Stomach (tissue), 8 donors: ENCODE measurements at regions not wholly inside any gene's neighbourhood (a gene's known extent, or its start where the extent isn't known, plus 50 kb on each side); places are given as distances from the start of the nearest gene placed in this dataset.

ENCODE experiments used
- DNase-seq, 2 donors: peaks; one replicate each; pipeline versions ENCODE4 v3.0.0 to v3.0.0-alpha.2; 2013 to 2019
- H3K27ac ChIP-seq, 5 donors: fragments of 200-600 bp in 4 of 5; sonication (generic) in 4 of 5; one replicate each; pipeline ENCODE4 v1.5.1; 2013 to 2019; ENCODE audit warnings: mild to moderate bottlenecking in 1 of 5, moderate library complexity in 1 of 5
- H3K27me3 ChIP-seq, 3 donors: fragments of 200-600 bp; sonication (generic); one replicate each; pipeline ENCODE4 v1.5.1; 2017 to 2019; ENCODE audit warnings: mixed run types in 1 of 3
- H3K36me3 ChIP-seq, 4 donors: fragments of 200-600 bp; sonication (generic); 1 replicate in 3 of 4; 2 replicates in 1 of 4; pipeline ENCODE4 v1.5.1; 2016 to 2019
- H3K4me1 ChIP-seq, 4 donors: fragments of 200-600 bp; sonication (generic); one replicate each; pipeline ENCODE4 v1.5.1; 2016 to 2019
- H3K4me3 ChIP-seq, 4 donors: fragments of 200-600 bp; sonication (generic) in 3 of 4; one replicate each; pipeline ENCODE4 v1.5.1; 2016 to 2019; ENCODE audit warnings: mild to moderate bottlenecking in 1 of 4
- H3K9me3 ChIP-seq, 4 donors: fragments of 200-600 bp; sonication (generic); one replicate each; pipeline ENCODE4 v1.5.1; 2016 to 2019
- EP300 ChIP-seq: sonication (generic); formaldehyde crosslinking; IDR thresholded peaks from one replicate; pipeline ENCODE4 v1.6.1; 2017; ENCODE audit warnings: antibody characterized with exemption
- POLR2A ChIP-seq, 4 donors: fragments of 450-650 bp; IDR thresholded peaks; one replicate each; pipeline ENCODE4 v1.6.1; 2016; ENCODE audit warnings: antibody characterized with exemption in 4 of 4, control low read depth in 2 of 4, mild to moderate bottlenecking in 1 of 4, moderate library complexity in 1 of 4
- POLR2AphosphoS5 ChIP-seq, 3 donors: sonication (generic); formaldehyde crosslinking; IDR thresholded peaks; one replicate each; pipeline ENCODE4 v1.6.1; 2016; ENCODE audit warnings: antibody characterized with exemption in 3 of 3
- WGBS, 5 donors: extraction: QIAGEN DNeasy Blood & Tissue Kit in 3 of 5; methylation state at CpG; one replicate each; pipeline versions ENCODE4 v1.1.5 to v1.1.7; 2013 to 2018; 5-methylcytosine and 5-hydroxymethylcytosine counted together
- intact Hi-C: fragments of 100-400 bp; cut with DNase I; formaldehyde crosslinking; loops from one replicate; pipeline ENCODE4 v1.15.1; 2023; ENCODE audit warnings: low total_unique reads
- TF ChIP-seq, protein P1 (sequence below), 7 experiments: fragments of 450-650 bp in 4 of 7; fragments of 200-600 bp in 3 of 7; sonication (generic) in 3 of 7; IDR thresholded peaks; one replicate each; pipeline ENCODE4 v1.5.1; 2016 to 2019; ENCODE audit warnings: antibody characterized with exemption in 7 of 7, control low read depth in 2 of 7, mild to moderate bottlenecking in 1 of 7
- donor health status: healthy with polysubstance abuse.
- donor health status: Bipolar disorder and iron deficiency.
- donor health status: healthy.

DNA sequence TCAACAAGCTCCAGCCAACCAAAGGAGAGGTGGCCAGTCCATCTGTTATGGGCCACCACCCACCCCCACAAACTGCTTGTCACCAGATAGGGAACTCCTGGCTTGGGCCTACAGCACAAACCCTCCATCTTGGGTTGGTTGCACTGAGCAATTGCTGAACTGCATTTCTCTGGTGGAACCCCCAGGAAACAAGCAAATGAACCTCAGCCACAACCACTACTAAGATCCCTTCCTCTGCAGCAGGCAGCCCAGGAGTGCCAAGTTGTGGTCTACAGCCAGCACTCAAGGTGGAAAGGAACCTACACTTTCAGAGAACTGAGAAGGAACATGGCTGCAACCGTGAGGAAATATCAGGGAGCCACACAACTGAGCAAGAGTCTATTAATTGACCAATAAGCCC is 171.6 kb downstream of the TMEM200A start:
- TF ChIP-seq, protein P1, sequence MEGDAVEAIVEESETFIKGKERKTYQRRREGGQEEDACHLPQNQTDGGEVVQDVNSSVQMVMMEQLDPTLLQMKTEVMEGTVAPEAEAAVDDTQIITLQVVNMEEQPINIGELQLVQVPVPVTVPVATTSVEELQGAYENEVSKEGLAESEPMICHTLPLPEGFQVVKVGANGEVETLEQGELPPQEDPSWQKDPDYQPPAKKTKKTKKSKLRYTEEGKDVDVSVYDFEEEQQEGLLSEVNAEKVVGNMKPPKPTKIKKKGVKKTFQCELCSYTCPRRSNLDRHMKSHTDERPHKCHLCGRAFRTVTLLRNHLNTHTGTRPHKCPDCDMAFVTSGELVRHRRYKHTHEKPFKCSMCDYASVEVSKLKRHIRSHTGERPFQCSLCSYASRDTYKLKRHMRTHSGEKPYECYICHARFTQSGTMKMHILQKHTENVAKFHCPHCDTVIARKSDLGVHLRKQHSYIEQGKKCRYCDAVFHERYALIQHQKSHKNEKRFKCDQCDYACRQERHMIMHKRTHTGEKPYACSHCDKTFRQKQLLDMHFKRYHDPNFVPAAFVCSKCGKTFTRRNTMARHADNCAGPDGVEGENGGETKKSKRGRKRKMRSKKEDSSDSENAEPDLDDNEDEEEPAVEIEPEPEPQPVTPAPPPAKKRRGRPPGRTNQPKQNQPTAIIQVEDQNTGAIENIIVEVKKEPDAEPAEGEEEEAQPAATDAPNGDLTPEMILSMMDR (IDR thresholded peaks at IDR 0.05) = no peak
- no peak for TF ChIP-seq POLR2A (IDR thresholded peaks at IDR 0.05)
- no peak for TF ChIP-seq EP300
- no peak for TF ChIP-seq POLR2AphosphoS5 (IDR thresholded peaks at IDR 0.05)
- Histone ChIP-seq H3K4me3 (no peak overlapping the region), H3K27me3 (no peaks in the 10 kb centered on the region), H3K36me3 (no peaks in the 10 kb centered on the region), H3K27ac (no peak overlapping the region), H3K4me1 (no peaks in the 10 kb centered on the region), H3K9me3 (peaks cover 0 to 25% (median 15%) of the 10 kb centered on the region in 4 donors)
- intact Hi-C loops = no loop called here
- 47 to 92% (median 74%) methylated on average over 1 of the region's 1 CpG for WGBS, 5 donors
- DNase-seq = no peak

GRCh38 chr6:130547723-130548122 is 181.9 kb downstream of the TMEM200A start:
- no peaks in the 10 kb centered on the region for H3K4me1 ChIP-seq
- H3K27me3 ChIP-seq = no peaks in the 10 kb centered on the region
- 49 to 72% (median 56%) methylated on average over 3 of the region's 3 CpGs for WGBS, 5 donors
- H3K9me3 ChIP-seq = no peaks in the 10 kb centered on the region
- intact Hi-C loops = no loop called here
- no peak overlapping the region for H3K4me3 ChIP-seq
- TF ChIP-seq, protein P1 (IDR thresholded peaks at IDR 0.05) = no peak
- TF ChIP-seq POLR2AphosphoS5 (IDR thresholded peaks at IDR 0.05) = no peak
- no peak for TF ChIP-seq EP300
- TF ChIP-seq POLR2A (IDR thresholded peaks at IDR 0.05) = no peak
- no peak for DNase-seq
- no peak overlapping the region for H3K27ac ChIP-seq
- no peaks in the 10 kb centered on the region for H3K36me3 ChIP-seq

GRCh38 chr6:130557481-130558112 is 191.8 kb downstream of the TMEM200A start:
- TF ChIP-seq EP300 (no peak), POLR2AphosphoS5 (IDR thresholded peaks at IDR 0.05) (no peak), POLR2A (IDR thresholded peaks at IDR 0.05) (no peak)
- TF ChIP-seq, protein P1 (IDR thresholded peaks at IDR 0.05) = no peak
- WGBS, 5 donors = 67 to 80% (median 69%) methylated on average over 3 of the region's 3 CpGs

DNA sequence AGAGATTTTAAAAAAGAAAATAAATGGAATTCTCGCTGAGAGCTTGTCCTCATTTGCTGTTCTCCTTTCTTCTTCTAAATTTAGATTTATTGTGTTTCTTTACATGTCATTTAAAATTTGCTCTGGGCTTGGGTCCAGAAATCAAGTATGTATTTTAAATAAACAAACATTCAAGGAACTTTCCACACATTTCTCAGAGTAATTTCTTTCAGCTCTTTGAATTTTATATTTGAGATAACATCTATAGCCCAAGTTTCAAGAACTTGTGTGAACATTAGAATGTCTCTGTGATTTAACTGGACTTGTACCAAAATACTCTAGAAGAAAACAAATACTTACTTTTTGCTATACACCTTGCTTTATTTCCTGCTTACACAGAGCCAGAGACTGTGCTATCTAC is 192.3 kb downstream of the TMEM200A start:
- Histone ChIP-seq H3K4me3 (no peak overlapping the region), H3K36me3 (no peaks in the 10 kb centered on the region), H3K9me3 (no peaks in the 10 kb centered on the region), H3K27me3 (no peaks in the 10 kb centered on the region), H3K27ac (no peak overlapping the region), H3K4me1 (no peaks in the 10 kb centered on the region)
- WGBS, 5 donors = 59 to 75% (median 74%) methylated on average over 1 of the region's 1 CpG
- intact Hi-C loops = no loop called here
- DNase-seq = no peak
- TF ChIP-seq, protein P1 (IDR thresholded peaks at IDR 0.05) = no peak
- TF ChIP-seq POLR2AphosphoS5 (IDR thresholded peaks at IDR 0.05) = no peak
- TF ChIP-seq EP300 = no peak
- no peak for TF ChIP-seq POLR2A (IDR thresholded peaks at IDR 0.05)

More at GRCh38 chr6:130557481-130558112, 191.8 kb downstream of the TMEM200A start:
- intact Hi-C loops = no loop called here
- Histone ChIP-seq H3K27me3 (no peaks in the 10 kb centered on the region), H3K9me3 (no peaks in the 10 kb centered on the region), H3K4me3 (no peak overlapping the region), H3K36me3 (no peaks in the 10 kb centered on the region), H3K4me1 (no peaks in the 10 kb centered on the region), H3K27ac (no peak overlapping the region)
- DNase-seq = no peak
